ENCODE measurements at regions not wholly inside any gene's neighbourhood (a gene's known extent, or its start where the extent isn't known, plus 50 kb on each side); places are given as distances from the start of the nearest gene placed in this dataset.

GRCh38 chr1:29630756-29631155 lies 394.4 kb downstream of the PTPRU start:
- intact Hi-C loops (cut with DNase I) = no loop called here
- Histone ChIP-seq H3K4me1 (no peaks in the 10 kb centered on the region), H3K36me3 (no peaks in the 10 kb centered on the region), H3K4me3 (no peak overlapping the region), H3K9me3 (no peaks in the 10 kb centered on the region), H3K27ac (no peak overlapping the region), H3K27me3 (no peaks in the 10 kb centered on the region)
- no peak for TF ChIP-seq CTCF (IDR thresholded peaks at IDR 0.05)
- DNase-seq (ENCODE audit: low spot score in 2 of 2) = peak in 1 of 2 donors; percentile 5

- Histone ChIP-seq H3K27me3 (no peaks in the 10 kb centered on the region), H3K27ac (no peak overlapping the region), H3K4me1 (no peaks in the 10 kb centered on the region), H3K36me3 (no peaks in the 10 kb centered on the region), H3K9me3 (no peaks in the 10 kb centered on the region), H3K4me3 (no peak overlapping the region)
- DNase-seq (ENCODE audit: low spot score in 2 of 2) = peak in 1 of 2 donors; percentile 42
- intact Hi-C loops (cut with DNase I) = no loop called here
- no peak for TF ChIP-seq CTCF (IDR thresholded peaks at IDR 0.05)
These were observed 393.6 kb downstream of the PTPRU start for GRCh38 chr1:29629814-29630516.

GRCh38 chr1:29629401-29629800 lies 393.1 kb downstream of the PTPRU start:
- DNase-seq (ENCODE audit: low spot score in 2 of 2) = peak in 1 of 2 donors; percentile 35
- intact Hi-C loops (cut with DNase I) = no loop called here
- Histone ChIP-seq H3K9me3 (no peaks in the 10 kb centered on the region), H3K4me1 (no peaks in the 10 kb centered on the region), H3K4me3 (no peak overlapping the region), H3K27ac (no peak overlapping the region), H3K27me3 (no peaks in the 10 kb centered on the region), H3K36me3 (no peaks in the 10 kb centered on the region)
- TF ChIP-seq CTCF (IDR thresholded peaks at IDR 0.05) = no peak

- Histone ChIP-seq H3K9me3 (no peaks in the 10 kb centered on the region), H3K27me3 (no peaks in the 10 kb centered on the region), H3K27ac (no peak overlapping the region), H3K4me1 (no peaks in the 10 kb centered on the region), H3K4me3 (no peak overlapping the region), H3K36me3 (no peaks in the 10 kb centered on the region)
- TF ChIP-seq CTCF (IDR thresholded peaks at IDR 0.05) = no peak
- intact Hi-C loops (cut with DNase I) = no loop called here
- peak in 1 of 2 donors; percentile 11 for DNase-seq (ENCODE audit: low spot score in 2 of 2)
These were observed 391.9 kb downstream of the PTPRU start for GRCh38 chr1:29628190-29628589.

- Histone ChIP-seq H3K4me3 (no peak overlapping the region), H3K36me3 (no peaks in the 10 kb centered on the region), H3K27ac (no peak overlapping the region), H3K27me3 (no peaks in the 10 kb centered on the region), H3K4me1 (no peaks in the 10 kb centered on the region), H3K9me3 (no peaks in the 10 kb centered on the region)
- no peak for TF ChIP-seq CTCF (IDR thresholded peaks at IDR 0.05)
- peak in 1 of 2 donors; percentile 30 for DNase-seq (ENCODE audit: low spot score in 2 of 2)
- intact Hi-C loops (cut with DNase I) = no loop called here
These were observed 390.4 kb downstream of the PTPRU start for GRCh38 chr1:29626726-29627125.
